ENCODE measurements at regions not wholly inside any gene's neighbourhood (a gene's known extent, or its start where the extent isn't known, plus 50 kb on each side); places are given as distances from the start of the nearest gene placed in this dataset.

- no peak for TF ChIP-seq CHD7 (IDR thresholded peaks at IDR 0.05; ENCODE audit: insufficient replicate concordance, low read length)
- no peak for TF ChIP-seq SIN3A (conservative IDR thresholded peaks at IDR 0.05 in 1 of 2, IDR thresholded peaks at IDR 0.05 in 1 of 2; ENCODE audit: low read depth in 1 of 2, low read length in 2 of 2)
- no peak for TF ChIP-seq RXRA (IDR thresholded peaks at IDR 0.05; ENCODE audit: insufficient read depth, low read depth, low read length)
- TF ChIP-seq BACH1 (IDR thresholded peaks at IDR 0.05; ENCODE audit: low read length): no peak
- no peak for TF ChIP-seq TBP (IDR thresholded peaks at IDR 0.05; ENCODE audit: low read depth, low read length)
- TF ChIP-seq SAP30 (IDR thresholded peaks at IDR 0.05; ENCODE audit: insufficient read depth, insufficient replicate concordance, low read length): no peak
- TF ChIP-seq GTF2F1 (IDR thresholded peaks at IDR 0.05; ENCODE audit: borderline replicate concordance, low read depth, low read length): no peak
- TF ChIP-seq CREB1 (IDR thresholded peaks at IDR 0.05): no peak
- no peak for TF ChIP-seq GABPA (IDR thresholded peaks at IDR 0.05; ENCODE audit: borderline replicate concordance, insufficient read depth, low read length)
- no peak for TF ChIP-seq CBX8 (IDR thresholded peaks at IDR 0.05; ENCODE audit: borderline replicate concordance, low read depth, low read length)
- TF ChIP-seq KDM1A (IDR thresholded peaks at IDR 0.05; ENCODE audit: borderline replicate concordance, low read length): no peak
- no peak for TF ChIP-seq SIRT6 (IDR thresholded peaks at IDR 0.05; ENCODE audit: low read length)
Measured at GRCh38 chr12:93165384-93165932, 212.3 kb upstream of the NUDT4 start (continued).

Data from H1 (cell line).